LNCAP (cell line): ENCODE measurements at regions not wholly inside any gene's neighbourhood (a gene's known extent, or its start where the extent isn't known, plus 50 kb on each side); places are given as distances from the start of the nearest gene placed in this dataset.

Experiments used
- CTCF ChIP-seq: fragments of 450-650 bp; IDR thresholded peaks from 2 replicates; pipeline ENCODE4 v1.5.1; 2017; ENCODE audit warnings: mild to moderate bottlenecking

DNA sequence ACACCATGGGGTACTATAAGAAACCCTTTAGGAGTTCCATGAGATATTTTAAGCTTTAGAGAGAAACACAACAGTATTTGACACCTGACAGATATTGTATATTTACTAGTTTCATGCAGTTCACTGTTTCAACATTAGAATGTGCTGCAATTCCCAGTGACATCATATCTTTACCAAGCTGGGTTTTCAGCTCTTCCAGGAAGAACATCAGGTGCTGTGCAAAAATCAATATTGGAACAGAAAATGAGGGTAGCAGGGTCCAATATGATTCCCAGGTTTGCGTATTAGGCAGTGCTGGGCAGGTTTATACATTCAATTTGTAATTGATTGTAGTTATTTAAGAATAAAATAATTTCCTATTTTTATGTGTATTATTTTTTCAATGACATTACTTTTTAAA lies 500.0 kb upstream of the EPHA7 start:
- TF ChIP-seq CTCF = no peak

GRCh38 chr6:93918258-93918657 lies 498.9 kb upstream of the EPHA7 start:
- no peak for TF ChIP-seq CTCF

- TF ChIP-seq CTCF = no peak
These were observed 497.9 kb upstream of the EPHA7 start for GRCh38 chr6:93917216-93917615.

DNA sequence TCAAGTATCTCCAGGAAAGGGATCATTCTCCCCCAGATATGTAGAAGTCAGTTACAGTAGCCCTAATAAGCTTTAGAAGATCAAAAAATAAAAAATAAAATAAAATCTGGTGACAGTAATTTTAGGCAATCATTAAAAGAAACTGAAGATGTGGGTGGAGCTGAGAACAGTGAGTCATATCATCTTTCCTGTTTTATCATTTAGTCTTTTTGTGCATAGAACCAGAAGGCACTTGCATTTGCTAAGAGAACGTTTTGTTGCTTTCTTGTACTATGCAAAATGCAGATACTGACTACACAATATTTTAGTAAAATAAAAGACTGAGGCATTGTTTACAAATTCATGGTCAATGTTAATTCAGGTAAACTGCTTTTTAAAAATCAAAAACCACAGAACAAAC lies 497.4 kb upstream of the EPHA7 start:
- TF ChIP-seq CTCF = no peak

DNA sequence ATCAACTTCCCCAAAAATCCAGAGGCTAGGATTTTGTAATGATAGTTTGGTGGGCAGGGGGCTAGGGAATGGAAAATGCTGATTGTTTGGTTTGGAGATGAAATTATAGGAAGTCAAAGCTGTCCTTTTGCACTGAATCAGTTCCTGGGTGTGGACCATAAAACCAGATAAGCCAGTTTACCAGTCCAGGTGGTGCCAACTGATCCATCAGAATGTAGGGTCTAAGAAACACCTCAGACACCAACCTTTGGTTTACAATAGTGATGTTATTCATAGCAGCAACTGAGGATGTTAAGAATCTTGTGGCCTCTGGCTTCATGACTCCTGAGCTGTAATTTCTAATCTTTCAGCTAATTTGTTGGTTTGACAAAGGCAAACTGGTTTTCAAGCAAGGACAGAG lies 496.6 kb upstream of the EPHA7 start:
- TF ChIP-seq CTCF = no peak

GRCh38 chr6:93902517-93902916 lies 483.2 kb upstream of the EPHA7 start:
- no peak for TF ChIP-seq CTCF

- TF ChIP-seq CTCF = no peak
These were observed 480.8 kb upstream of the EPHA7 start for GRCh38 chr6:93900142-93900541.

DNA sequence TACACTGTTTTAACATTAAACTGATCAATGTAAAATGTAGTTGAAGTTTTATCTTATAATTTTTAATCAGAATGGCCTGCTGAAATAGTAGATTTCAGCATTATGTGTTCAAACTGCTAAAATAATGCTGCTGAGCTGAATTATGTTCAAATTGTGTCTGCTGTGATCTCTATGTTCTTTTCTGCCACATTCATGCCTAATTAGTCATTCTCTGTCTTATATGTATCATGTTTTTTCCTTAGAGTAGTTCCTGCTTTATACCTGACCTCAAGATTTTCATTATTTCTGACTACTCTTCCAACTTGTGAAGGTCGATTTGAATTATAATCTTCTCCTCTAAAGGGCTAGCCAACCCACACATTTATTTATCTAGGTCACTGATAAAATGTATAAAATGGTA lies 476.7 kb upstream of the EPHA7 start:
- TF ChIP-seq CTCF = no peak
